Activated T-helper 2 cell treated with anti-CD3 and anti-CD28 coated beads, Interferon-gamma antibody, Interleukin-2, Interleukin-4, amounts not matched to agents 10 μg/mL and 5 μg/mL and 100 μg/mL, durations not matched to agents 14 hours and 24 hours and 36 hours (primary cell): ENCODE measurements at regions not wholly inside any gene's neighbourhood (a gene's known extent, or its start where the extent isn't known, plus 50 kb on each side); places are given as distances from the start of the nearest gene placed in this dataset.

Experiments
- DNase-seq: peaks from one replicate; pipeline ENCODE4 v3.0.0; 2021; ENCODE audit warnings: low spot score
- H3K27ac Mint-ChIP-seq: one replicate; pipeline ENCODE4 v1.8.0; 2021; ENCODE audit warnings: mixed read lengths
- H3K27me3 Mint-ChIP-seq: one replicate; pipeline ENCODE4 v1.8.0; 2021; ENCODE audit warnings: low read depth, mixed read lengths
- H3K36me3 Mint-ChIP-seq: one replicate; pipeline ENCODE4 v1.8.0; 2021; ENCODE audit warnings: low read depth, mixed read lengths
- H3K4me1 Mint-ChIP-seq: one replicate; pipeline ENCODE4 v1.8.0; 2021; ENCODE audit warnings: low read depth, mixed read lengths
- H3K4me3 Mint-ChIP-seq: one replicate; pipeline ENCODE4 v1.8.0; 2021; ENCODE audit warnings: low read depth, mild to moderate bottlenecking, moderate library complexity, mixed read lengths
- H3K9me3 Mint-ChIP-seq: one replicate; pipeline ENCODE4 v1.8.0; 2021; ENCODE audit warnings: mixed read lengths
- intact Hi-C: fragments of 100-400 bp; cut with micrococcal nuclease; formaldehyde crosslinking; loops from one replicate; pipeline ENCODE4 v1.15.1; 2023

DNA sequence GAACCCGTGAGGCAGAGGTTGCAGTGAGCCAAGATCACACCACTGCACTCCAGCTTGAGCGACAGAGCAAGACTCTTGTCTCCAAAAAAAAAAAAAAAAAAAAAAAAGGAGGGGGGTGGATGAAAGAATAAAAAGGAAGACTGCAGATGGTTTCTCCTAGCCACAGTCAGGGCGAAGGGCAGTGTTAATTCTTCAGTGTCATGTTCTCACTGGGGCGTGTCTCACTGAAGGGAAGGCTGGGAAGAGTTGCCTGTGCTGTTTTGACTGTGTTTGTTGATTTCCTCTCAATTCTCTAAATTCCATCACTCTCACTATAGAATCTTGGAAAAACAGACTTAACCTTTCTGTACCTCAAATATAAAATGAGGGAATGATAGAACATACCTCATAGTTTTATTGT is 71.6 kb upstream of the DHX15 start:
- intact Hi-C loops, result no loop called here
- Mint-ChIP-seq H3K27ac (no peak overlapping the region), H3K4me3 (no peak overlapping the region)

DNA sequence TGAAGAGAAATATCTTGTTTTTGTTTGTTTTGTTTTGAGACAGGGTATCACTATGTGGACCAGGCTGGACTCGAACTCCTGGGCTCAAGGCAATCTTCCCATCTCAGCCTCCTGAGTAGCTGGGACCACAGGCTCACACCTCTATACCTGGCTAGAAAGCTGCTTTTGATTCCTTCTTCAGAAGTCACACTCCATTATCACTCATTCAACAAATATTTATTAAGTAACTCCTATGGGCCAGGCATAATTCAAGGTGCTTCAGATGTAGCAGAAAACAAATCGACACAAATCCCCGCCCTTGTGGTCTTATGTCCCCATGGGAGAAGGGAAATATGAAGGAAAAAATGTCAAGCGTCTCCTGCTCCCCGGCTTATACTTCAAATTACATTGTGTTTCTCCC is 72.6 kb upstream of the DHX15 start:
- intact Hi-C loops, result no loop called here
- H3K4me3 Mint-ChIP-seq, result no peak overlapping the region
- H3K9me3 Mint-ChIP-seq, result no peaks in the 10 kb centered on the region
- peaks cover 4% of the 10 kb centered on the region for H3K4me1 Mint-ChIP-seq
- peaks cover 8% of the 10 kb centered on the region for H3K27me3 Mint-ChIP-seq
- no peak for DNase-seq
- no peaks in the 10 kb centered on the region for H3K36me3 Mint-ChIP-seq
- H3K27ac Mint-ChIP-seq, result no peak overlapping the region

More for the DNA sequence above, 71.6 kb upstream of the DHX15 start:
- H3K27me3 Mint-ChIP-seq, result peaks cover 8% of the 10 kb centered on the region
- no peak for DNase-seq
- no peaks in the 10 kb centered on the region for H3K36me3 Mint-ChIP-seq
- H3K4me1 Mint-ChIP-seq, result peaks cover 4% of the 10 kb centered on the region
- no peaks in the 10 kb centered on the region for H3K9me3 Mint-ChIP-seq

DNA sequence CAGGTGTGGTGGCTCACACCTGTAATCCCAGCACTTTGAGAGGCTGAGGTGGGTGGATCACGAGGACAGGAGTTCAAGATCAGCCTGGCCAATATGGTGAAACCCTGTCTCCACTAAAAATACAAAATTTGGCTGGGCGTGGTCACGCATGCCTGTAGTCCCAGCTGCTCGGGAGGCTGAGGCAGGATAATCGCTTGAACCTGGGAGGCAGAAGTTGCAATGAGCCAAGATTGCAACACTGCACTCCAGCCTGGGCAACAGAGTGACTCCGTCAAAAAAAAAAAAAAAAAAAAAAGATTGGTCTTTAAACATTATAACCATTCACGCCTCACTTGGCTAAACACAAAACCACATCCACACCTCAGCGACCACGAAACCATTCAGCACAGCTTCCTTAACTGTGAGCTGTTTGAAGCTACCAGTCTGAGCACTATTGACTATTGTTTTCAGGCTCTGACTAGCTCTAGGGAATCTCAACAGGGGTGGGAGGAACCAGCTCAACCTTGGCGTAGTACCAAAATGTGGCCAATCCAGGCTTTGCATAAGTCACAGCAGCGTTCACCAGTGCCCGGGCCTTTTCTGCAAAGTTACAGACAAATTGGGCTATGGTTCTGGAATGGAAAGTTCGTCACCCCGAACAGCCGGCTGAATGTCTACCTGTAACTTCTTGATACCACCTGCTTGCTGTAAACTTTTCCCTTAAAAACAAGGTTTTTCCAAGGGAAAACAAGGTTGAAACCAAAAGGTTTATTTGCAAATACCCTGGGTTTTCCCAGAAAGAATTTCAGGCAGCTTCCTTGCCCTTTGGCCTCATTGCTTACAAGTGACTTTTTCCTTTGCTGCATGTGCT is 73.6 kb upstream of the DHX15 start:
- H3K4me1 Mint-ChIP-seq, result peaks cover 4% of the 10 kb centered on the region
- DNase-seq, result peak; percentile 10
- H3K27me3 Mint-ChIP-seq, result peaks cover 8% of the 10 kb centered on the region
- H3K27ac Mint-ChIP-seq, result no peak overlapping the region
- intact Hi-C loops, result no loop called here
- no peaks in the 10 kb centered on the region for H3K9me3 Mint-ChIP-seq
- no peaks in the 10 kb centered on the region for H3K36me3 Mint-ChIP-seq
- H3K4me3 Mint-ChIP-seq, result no peak overlapping the region

DNA sequence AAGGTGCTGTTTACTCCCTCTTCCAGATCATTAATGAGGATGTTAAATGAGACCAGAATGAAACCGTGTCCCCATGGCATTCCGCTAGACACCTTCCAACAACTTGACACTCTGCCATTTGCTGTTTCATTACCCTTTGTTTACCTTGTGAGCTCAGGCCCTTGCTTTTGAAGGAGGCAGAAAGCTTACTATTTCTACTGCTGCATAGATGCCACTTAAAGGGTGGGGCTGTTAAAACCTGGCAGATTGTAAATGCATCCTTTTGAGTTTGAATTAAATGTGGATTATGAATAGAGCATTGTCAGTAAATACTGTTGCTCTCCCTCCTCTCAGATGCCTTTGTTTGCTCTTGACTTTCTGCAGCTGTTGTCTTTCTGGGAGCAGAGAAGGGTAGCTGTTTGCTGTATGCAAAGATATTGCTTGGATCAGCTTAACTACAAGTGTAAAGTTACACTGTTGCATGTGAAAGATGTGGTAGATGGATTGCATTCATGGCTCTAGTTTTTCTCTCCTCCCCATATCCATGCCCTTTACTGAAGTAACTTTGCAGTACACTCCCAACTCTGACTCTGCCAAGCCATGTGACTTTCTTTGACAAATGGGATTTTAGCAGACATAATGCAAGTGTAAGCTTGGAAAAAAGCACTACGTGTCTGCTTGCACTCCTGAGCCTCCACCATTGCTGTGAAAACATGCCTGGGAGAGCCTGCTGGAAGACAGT is 75.0 kb upstream of the DHX15 start:
- no peak overlapping the region for H3K27ac Mint-ChIP-seq

DNA sequence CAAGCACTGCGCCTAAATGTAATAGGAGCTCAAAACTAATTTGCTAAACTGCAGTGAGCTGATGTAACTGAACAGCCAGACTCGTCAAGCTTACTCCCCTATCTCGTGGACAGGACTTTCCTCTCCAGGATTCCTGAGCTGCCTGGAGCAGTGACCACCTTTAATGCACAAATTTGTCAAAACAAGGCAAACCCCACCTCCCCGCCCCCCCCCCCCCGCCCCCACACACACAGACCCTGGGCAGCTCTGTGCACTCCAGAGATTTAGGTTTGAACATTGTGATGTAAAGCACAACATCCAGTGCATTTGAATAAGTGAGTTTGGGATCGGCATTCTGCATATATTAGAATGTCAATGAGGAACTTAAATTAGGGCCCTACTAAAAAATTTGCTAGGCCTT is 77.7 kb upstream of the DHX15 start:
- no peak for DNase-seq
- intact Hi-C loops, result no loop called here
- H3K27ac Mint-ChIP-seq, result no peak overlapping the region
- H3K9me3 Mint-ChIP-seq, result no peaks in the 10 kb centered on the region
- peaks cover 11% of the 10 kb centered on the region for H3K27me3 Mint-ChIP-seq
- H3K4me3 Mint-ChIP-seq, result no peak overlapping the region
- H3K4me1 Mint-ChIP-seq, result peaks cover 4% of the 10 kb centered on the region
- H3K36me3 Mint-ChIP-seq, result no peaks in the 10 kb centered on the region

More for the DNA sequence above, 75.0 kb upstream of the DHX15 start:
- Mint-ChIP-seq H3K9me3 (no peaks in the 10 kb centered on the region), H3K36me3 (no peaks in the 10 kb centered on the region), H3K4me3 (no peak overlapping the region), H3K4me1 (peaks cover 4% of the 10 kb centered on the region), H3K27me3 (peaks cover 8% of the 10 kb centered on the region)
- DNase-seq, result no peak
- intact Hi-C loops, result no loop called here

DNA sequence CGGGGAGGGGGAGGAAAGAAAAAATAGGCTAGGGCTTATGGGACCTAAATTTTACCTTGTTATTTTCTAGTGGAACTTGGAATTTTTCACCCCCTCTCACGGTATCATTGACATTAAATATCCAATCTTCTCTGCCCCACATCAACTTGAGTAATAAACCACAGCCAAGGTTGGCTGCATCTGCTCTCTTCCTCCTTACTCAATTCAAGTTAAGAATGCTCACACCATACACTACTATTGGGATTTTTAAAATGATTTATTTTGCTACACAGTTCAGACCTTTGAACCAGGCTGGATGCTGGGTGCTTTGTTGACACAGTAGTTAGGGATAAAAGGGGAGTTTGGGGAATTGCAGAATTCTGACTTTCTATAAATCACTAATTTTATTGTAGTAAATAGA is 78.2 kb upstream of the DHX15 start:
- Mint-ChIP-seq H3K9me3 (no peaks in the 10 kb centered on the region), H3K4me1 (peaks cover 4% of the 10 kb centered on the region), H3K4me3 (no peak overlapping the region), H3K27ac (no peak overlapping the region), H3K36me3 (no peaks in the 10 kb centered on the region), H3K27me3 (peaks cover 11% of the 10 kb centered on the region)
- DNase-seq, result no peak
- intact Hi-C loops, result no loop called here

DNA sequence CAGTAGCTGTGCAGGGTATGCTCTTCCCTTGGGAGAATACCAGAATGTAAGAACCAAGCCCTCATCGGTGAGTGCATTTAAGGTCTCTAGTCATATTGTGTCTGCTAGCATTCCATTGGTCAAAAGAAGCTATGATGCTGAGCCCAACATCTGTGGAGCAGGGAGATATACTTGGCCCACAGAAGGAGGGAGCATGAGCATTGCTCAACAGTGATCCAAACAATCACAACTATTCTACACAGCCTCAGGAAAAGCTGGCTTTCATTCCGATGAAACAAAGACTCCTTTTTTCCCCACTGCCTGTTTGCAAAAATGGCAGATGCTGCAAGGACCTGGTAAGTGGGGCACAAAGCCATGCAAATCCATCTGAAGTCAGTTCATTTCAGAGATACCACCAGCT is 80.6 kb upstream of the DHX15 start:
- peaks cover 2% of the 10 kb centered on the region for H3K27me3 Mint-ChIP-seq
- no peak for DNase-seq
- no peak overlapping the region for H3K4me3 Mint-ChIP-seq
- intact Hi-C loops, result no loop called here
- no peaks in the 10 kb centered on the region for H3K36me3 Mint-ChIP-seq
- H3K27ac Mint-ChIP-seq, result no peak overlapping the region
- H3K9me3 Mint-ChIP-seq, result no peaks in the 10 kb centered on the region
- no peaks in the 10 kb centered on the region for H3K4me1 Mint-ChIP-seq

DNA sequence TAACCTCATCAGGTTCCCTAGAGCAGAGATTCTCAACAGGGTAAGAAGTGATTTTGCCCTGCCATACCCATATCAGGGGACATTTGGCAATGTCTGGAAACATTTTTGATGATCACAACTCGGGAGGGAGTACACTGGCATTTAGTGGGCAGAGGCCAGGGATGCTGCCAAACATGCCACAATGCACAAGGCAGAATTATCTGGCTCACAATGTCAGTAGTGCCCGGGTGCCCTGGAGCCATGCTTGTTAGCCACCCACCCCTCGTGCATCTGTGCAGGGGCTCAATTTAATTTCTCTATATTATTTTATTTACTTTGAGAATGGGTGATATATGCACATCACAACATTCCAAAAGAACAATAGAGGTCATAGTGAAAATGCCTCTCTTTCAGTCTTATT is 82.0 kb upstream of the DHX15 start:
- H3K4me3 Mint-ChIP-seq, result no peak overlapping the region
- no peaks in the 10 kb centered on the region for H3K4me1 Mint-ChIP-seq
- H3K9me3 Mint-ChIP-seq, result no peaks in the 10 kb centered on the region
- DNase-seq, result no peak
- intact Hi-C loops, result no loop called here
- no peaks in the 10 kb centered on the region for H3K36me3 Mint-ChIP-seq
- peaks cover 2% of the 10 kb centered on the region for H3K27me3 Mint-ChIP-seq
- H3K27ac Mint-ChIP-seq, result no peak overlapping the region

DNA sequence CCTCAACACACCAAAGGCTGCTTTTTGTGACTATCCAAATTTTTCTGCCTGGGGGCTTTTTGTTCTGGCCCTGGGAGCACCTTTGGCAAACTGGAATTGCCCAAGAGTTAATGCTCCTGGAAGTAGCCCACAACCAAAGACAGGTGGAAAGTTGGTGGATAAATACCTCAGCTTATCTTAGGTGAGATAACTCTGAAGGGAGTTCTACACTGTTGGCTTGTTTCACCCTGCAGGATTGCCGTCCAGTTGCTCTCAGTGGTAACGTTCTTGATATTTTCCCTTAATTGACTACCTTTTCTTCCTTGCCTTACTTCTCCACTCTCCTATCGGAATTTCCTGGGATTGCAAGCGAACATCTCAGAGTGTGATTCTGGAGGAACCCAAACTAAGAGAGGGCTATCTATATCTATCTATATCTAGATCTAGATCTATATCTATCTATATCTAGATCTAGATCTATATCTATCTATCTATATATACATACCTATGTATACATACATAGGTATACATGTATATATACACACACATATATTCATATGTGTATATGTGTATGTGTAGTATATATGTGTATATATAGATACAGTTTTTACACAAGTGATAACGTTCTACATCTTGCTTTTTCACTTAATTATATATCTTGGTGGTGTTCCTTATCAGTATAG is 82.6 kb upstream of the DHX15 start:
- no peaks in the 10 kb centered on the region for H3K4me1 Mint-ChIP-seq
- no peak for DNase-seq
- no peaks in the 10 kb centered on the region for H3K36me3 Mint-ChIP-seq
- intact Hi-C loops, result no loop called here
- H3K27ac Mint-ChIP-seq, result no peak overlapping the region
- H3K4me3 Mint-ChIP-seq, result no peak overlapping the region
- no peaks in the 10 kb centered on the region for H3K9me3 Mint-ChIP-seq
- H3K27me3 Mint-ChIP-seq, result peaks cover 2% of the 10 kb centered on the region

DNA sequence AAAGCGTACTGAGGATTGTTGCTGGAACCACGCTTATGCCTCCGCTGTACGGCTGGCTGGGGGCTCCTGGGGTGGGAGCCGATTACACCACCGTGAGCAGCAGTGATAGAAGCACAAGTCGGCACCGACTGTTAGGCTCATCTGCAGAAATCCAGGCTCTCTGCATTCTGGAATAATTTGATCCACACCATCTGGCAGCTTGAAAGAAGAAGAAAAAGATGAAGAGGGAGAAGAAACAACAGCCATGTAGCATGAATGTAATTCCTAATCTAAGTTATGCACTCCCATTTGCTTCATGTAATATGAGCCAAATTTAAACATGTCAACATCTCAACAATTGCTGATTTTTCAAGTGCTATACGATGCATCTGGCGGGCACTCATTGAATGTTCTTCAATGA is 84.6 kb upstream of the DHX15 start:
- Mint-ChIP-seq H3K27ac (no peak overlapping the region), H3K4me3 (no peak overlapping the region), H3K36me3 (no peaks in the 10 kb centered on the region), H3K9me3 (no peaks in the 10 kb centered on the region), H3K4me1 (no peaks in the 10 kb centered on the region), H3K27me3 (peaks cover 2% of the 10 kb centered on the region)
- intact Hi-C loops, result no loop called here
- no peak for DNase-seq

DNA sequence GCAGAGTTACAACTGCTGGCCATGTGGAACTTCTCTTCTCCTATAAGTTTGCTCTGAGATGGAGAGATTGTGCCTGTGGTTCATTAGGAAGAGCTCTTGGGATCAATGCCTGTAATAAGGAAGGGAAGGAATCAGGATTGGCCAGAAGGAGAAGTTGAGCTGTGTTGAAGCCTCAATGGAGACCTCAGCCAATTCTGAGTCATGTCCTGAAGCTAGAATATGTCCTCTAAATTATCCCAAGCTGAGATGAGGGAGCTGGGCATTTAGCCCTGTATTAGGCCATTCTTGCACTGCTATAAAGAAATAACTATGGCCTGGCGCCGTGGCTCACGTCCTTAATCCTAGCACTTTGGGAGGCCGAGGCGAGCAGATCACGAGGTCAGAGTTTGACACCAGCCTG is 85.4 kb upstream of the DHX15 start:
- Mint-ChIP-seq H3K27me3 (peaks cover 3% of the 10 kb centered on the region), H3K9me3 (no peaks in the 10 kb centered on the region), H3K27ac (no peak overlapping the region), H3K36me3 (no peaks in the 10 kb centered on the region), H3K4me3 (no peak overlapping the region), H3K4me1 (no peaks in the 10 kb centered on the region)
- no peak for DNase-seq
- intact Hi-C loops, result no loop called here

DNA sequence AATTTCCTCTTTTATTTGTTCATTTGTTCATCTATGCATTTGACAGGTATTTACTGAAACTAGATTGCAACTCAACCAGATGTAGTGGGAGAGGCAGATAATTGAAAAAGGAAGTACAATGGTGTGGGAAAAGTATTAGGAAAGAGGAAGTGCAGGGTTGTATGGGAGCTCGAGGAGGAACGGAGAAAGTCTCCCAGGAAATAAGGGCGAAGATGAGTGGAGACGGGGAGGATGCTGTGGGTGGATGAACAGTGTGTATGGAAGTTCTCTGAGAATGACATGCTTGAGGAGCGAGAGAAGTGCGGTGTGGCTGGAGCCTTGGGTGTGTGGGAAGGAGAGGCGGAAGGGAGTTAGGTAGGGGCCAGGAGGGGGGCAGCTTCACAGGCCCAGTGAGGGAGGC is 87.5 kb upstream of the DHX15 start:
- Mint-ChIP-seq H3K27me3 (peaks cover 1% of the 10 kb centered on the region), H3K4me1 (no peaks in the 10 kb centered on the region), H3K27ac (no peak overlapping the region), H3K9me3 (no peaks in the 10 kb centered on the region), H3K36me3 (no peaks in the 10 kb centered on the region), H3K4me3 (no peak overlapping the region)
- intact Hi-C loops, result no loop called here
- no peak for DNase-seq

DNA sequence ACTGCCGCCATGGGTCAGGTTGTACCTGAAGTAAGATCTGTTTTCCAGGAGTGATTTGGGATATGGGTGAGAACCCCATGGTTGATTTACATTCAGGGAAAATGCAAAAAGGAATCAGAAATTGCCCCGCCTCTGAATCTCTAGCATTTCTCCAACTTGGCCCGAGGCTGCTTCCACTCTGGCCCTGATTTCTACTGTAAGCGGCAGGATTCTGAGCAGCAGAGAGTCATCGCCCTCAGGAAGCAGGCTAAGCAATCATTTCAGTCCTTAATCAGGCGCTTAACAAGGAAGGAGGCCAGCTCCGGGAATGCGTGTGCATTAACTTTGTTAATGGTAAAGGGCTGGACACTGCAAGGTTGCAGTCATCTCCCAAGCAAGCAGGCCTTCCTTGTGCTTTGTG is 88.5 kb upstream of the DHX15 start:
- Mint-ChIP-seq H3K9me3 (no peaks in the 10 kb centered on the region), H3K27ac (no peak overlapping the region), H3K4me1 (no peaks in the 10 kb centered on the region), H3K4me3 (no peak overlapping the region), H3K36me3 (no peaks in the 10 kb centered on the region), H3K27me3 (peaks cover 1% of the 10 kb centered on the region)
- no peak for DNase-seq
- intact Hi-C loops, result no loop called here
